GM18909 (cell line): ENCODE measurements at regions not wholly inside any gene's neighbourhood (a gene's known extent, or its start where the extent isn't known, plus 50 kb on each side); places are given as distances from the start of the nearest gene placed in this dataset.
A peak's percentile ranks its signal among the peaks of the same experiment; 100 is the strongest.

Source experiments
- ATAC-seq: cut with Tn5 transposase; IDR thresholded peaks from one replicate; pipeline ENCODE4 v1.9.1; 2021; ENCODE audit warnings: mild to moderate bottlenecking; ENCODE audit not compliant: unreplicated experiment, poor library complexity

GRCh38 chr20:11671015-11671511 is 246.6 kb upstream of the BTBD3 start:
- no peak for ATAC-seq

- no peak for ATAC-seq
These were observed 244.7 kb upstream of the BTBD3 start for GRCh38 chr20:11672959-11673358.

GRCh38 chr20:11675920-11676629 is 241.6 kb upstream of the BTBD3 start:
- ATAC-seq = no peak

- ATAC-seq = peak; percentile 74
These were observed 240.9 kb upstream of the BTBD3 start for GRCh38 chr20:11676630-11677287.

GRCh38 chr20:11677428-11677827 is 240.3 kb upstream of the BTBD3 start:
- ATAC-seq = no peak

GRCh38 chr20:11677836-11678235 is 239.9 kb upstream of the BTBD3 start:
- no peak for ATAC-seq

GRCh38 chr20:11682285-11682684 is 235.4 kb upstream of the BTBD3 start:
- ATAC-seq = no peak

GRCh38 chr20:11686195-11686594 is 231.5 kb upstream of the BTBD3 start:
- no peak for ATAC-seq

GRCh38 chr20:11686820-11687543 is 230.7 kb upstream of the BTBD3 start:
- no peak for ATAC-seq

- ATAC-seq = no peak
These were observed 230.0 kb upstream of the BTBD3 start for GRCh38 chr20:11687546-11688292.

- no peak for ATAC-seq
These were observed 228.4 kb upstream of the BTBD3 start for GRCh38 chr20:11689262-11689661.

GRCh38 chr20:11691766-11692165 is 225.9 kb upstream of the BTBD3 start:
- no peak for ATAC-seq

GRCh38 chr20:11692567-11692966 is 225.1 kb upstream of the BTBD3 start:
- no peak for ATAC-seq

GRCh38 chr20:11694467-11694866 is 223.2 kb upstream of the BTBD3 start:
- no peak for ATAC-seq

GRCh38 chr20:11697055-11697454 is 220.6 kb upstream of the BTBD3 start:
- ATAC-seq = no peak

GRCh38 chr20:11697646-11698045 is 220.0 kb upstream of the BTBD3 start:
- ATAC-seq = no peak

- no peak for ATAC-seq
These were observed 219.6 kb upstream of the BTBD3 start for GRCh38 chr20:11698124-11698523.

- ATAC-seq = no peak
These were observed 216.9 kb upstream of the BTBD3 start for GRCh38 chr20:11700831-11701230.

GRCh38 chr20:11702721-11703518 is 214.8 kb upstream of the BTBD3 start:
- ATAC-seq = no peak

GRCh38 chr20:11705512-11705911 is 212.2 kb upstream of the BTBD3 start:
- no peak for ATAC-seq
